Heart left ventricle (tissue), 13 donors: ENCODE measurements at regions not wholly inside any gene's neighbourhood (a gene's known extent, or its start where the extent isn't known, plus 50 kb on each side); places are given as distances from the start of the nearest gene placed in this dataset.

Source experiments
- POLR2A ChIP-seq, 2 donors: fragments of 450-650 bp; IDR thresholded peaks; one replicate each; pipeline ENCODE4 v1.6.1; 2017; ENCODE audit warnings: antibody characterized with exemption in 2 of 2, mild to moderate bottlenecking in 2 of 2, moderate library complexity in 2 of 2
- TF ChIP-seq, protein P1 (sequence below), 12 donors: fragments of 200-600 bp; sonication (generic) in 4 of 12; IDR thresholded peaks; one replicate each; pipeline versions ENCODE4 v1.5.0 to v1.8.0; 2018 to 2022; ENCODE audit warnings: antibody characterized with exemption in 12 of 12, mild to moderate bottlenecking in 5 of 12
- donor health status: ischemic (EF 13 %, LVEDD 7.1; RV severe dilation, severe dysfunction).
- donor health status: DM: no; HTN: yes; CAD: no.
- donor health status: DM: no; HTN: no; CAD: no.
- donor health status: ischemic (EF 25% LVEDD 6.9; RV normal size, moderate dysfunction).
- donor health status: ischemic (EF 25% LVEDD 5.7; RV mildly dilated, moderate dysfunction).
- donor health status: ischemic (EF 35%, LVEDD 5.7; RV mildly dilated, moderate dysfunction).
- donor health status: nonischemic (EF 11% LVEDD 7.7; RV severe dilation, severe dysfunction).
- donor health status: DM: yes; HTN: yes; CAD: no.
- donor health status: PGD.
- donor health status: ischemic (EF 29% LVEDD 5.4; RV normal size, mild dysfunction).
- donor health status: nonischemic (EF 23%, LVEDD 6.1; RV moderate dilation, normal function).

GRCh38 chr11:70743329-70743728 lies 345.0 kb downstream of the CTTN start:
- no peak for TF ChIP-seq POLR2A (IDR thresholded peaks at IDR 0.05)
- TF ChIP-seq, protein P1, sequence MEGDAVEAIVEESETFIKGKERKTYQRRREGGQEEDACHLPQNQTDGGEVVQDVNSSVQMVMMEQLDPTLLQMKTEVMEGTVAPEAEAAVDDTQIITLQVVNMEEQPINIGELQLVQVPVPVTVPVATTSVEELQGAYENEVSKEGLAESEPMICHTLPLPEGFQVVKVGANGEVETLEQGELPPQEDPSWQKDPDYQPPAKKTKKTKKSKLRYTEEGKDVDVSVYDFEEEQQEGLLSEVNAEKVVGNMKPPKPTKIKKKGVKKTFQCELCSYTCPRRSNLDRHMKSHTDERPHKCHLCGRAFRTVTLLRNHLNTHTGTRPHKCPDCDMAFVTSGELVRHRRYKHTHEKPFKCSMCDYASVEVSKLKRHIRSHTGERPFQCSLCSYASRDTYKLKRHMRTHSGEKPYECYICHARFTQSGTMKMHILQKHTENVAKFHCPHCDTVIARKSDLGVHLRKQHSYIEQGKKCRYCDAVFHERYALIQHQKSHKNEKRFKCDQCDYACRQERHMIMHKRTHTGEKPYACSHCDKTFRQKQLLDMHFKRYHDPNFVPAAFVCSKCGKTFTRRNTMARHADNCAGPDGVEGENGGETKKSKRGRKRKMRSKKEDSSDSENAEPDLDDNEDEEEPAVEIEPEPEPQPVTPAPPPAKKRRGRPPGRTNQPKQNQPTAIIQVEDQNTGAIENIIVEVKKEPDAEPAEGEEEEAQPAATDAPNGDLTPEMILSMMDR (IDR thresholded peaks at IDR 0.05): no peak
